ENCODE measurements at regions not wholly inside any gene's neighbourhood (a gene's known extent, or its start where the extent isn't known, plus 50 kb on each side); places are given as distances from the start of the nearest gene placed in this dataset.
"Not testable (repeated sequence)": the region's sequence is repeated elsewhere in the genome, so short reads cannot be mapped to it uniquely, and the experiment has no call there.

- TF ChIP-seq CTCF (IDR thresholded peaks at IDR 0.05) = no peak
- no peaks in the 10 kb centered on the region for H3K4me1 Mint-ChIP-seq
- H3K36me3 Mint-ChIP-seq (ENCODE audit: low read depth) = no peaks in the 10 kb centered on the region
- no peak overlapping the region for H3K4me3 Mint-ChIP-seq
- H3K27ac Mint-ChIP-seq = no peak overlapping the region
- no peaks in the 10 kb centered on the region for H3K27me3 Mint-ChIP-seq (ENCODE audit: low read depth, poor library complexity)
- DNase-seq = no peak
- H3K9me3 Mint-ChIP-seq = no peaks in the 10 kb centered on the region
Measured at GRCh38 chr4:82248903-82249632, 124.7 kb downstream of the HNRNPD start.

DNA sequence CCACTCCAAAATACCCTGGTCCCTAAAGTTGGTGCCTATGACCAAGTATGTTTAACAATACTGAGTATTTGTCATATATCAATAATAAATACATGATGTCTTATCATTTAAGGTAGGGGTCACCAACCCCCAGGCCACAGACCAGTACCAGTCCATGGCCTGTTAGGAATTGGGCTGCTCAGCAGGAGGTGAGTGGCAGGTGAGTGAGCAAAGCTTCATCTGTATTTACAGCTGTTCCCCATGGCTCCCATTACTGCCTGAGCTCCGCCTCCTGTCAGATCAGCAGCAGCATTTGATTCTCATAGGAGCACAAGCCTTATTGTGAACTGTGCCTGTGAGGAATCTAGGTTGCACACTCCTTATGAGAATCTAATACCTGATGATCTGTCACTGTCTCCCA lies 126.2 kb downstream of the HNRNPD start:
- Mint-ChIP-seq H3K4me3 (no peak overlapping the region), H3K9me3 (no peaks in the 10 kb centered on the region), H3K4me1 (no peaks in the 10 kb centered on the region), H3K27ac (no peak overlapping the region), H3K27me3 (ENCODE audit: low read depth, poor library complexity) (no peaks in the 10 kb centered on the region), H3K36me3 (ENCODE audit: low read depth) (no peaks in the 10 kb centered on the region)
- TF ChIP-seq CTCF (IDR thresholded peaks at IDR 0.05) = no peak
- no peak for DNase-seq

GRCh38 chr4:82247171-82247570 lies 126.6 kb downstream of the HNRNPD start:
- no peak for TF ChIP-seq CTCF (IDR thresholded peaks at IDR 0.05)
- no peak for DNase-seq
- Mint-ChIP-seq H3K4me1 (no peaks in the 10 kb centered on the region), H3K36me3 (ENCODE audit: low read depth) (no peaks in the 10 kb centered on the region), H3K4me3 (no peak overlapping the region), H3K9me3 (no peaks in the 10 kb centered on the region), H3K27me3 (ENCODE audit: low read depth, poor library complexity) (no peaks in the 10 kb centered on the region), H3K27ac (no peak overlapping the region)

GRCh38 chr4:82241534-82241933 lies 132.3 kb downstream of the HNRNPD start:
- no peaks in the 10 kb centered on the region for H3K4me1 Mint-ChIP-seq
- H3K4me3 Mint-ChIP-seq = no peak overlapping the region
- H3K9me3 Mint-ChIP-seq = no peaks in the 10 kb centered on the region
- no peak overlapping the region for H3K27ac Mint-ChIP-seq
- DNase-seq = no peak
- no peaks in the 10 kb centered on the region for H3K36me3 Mint-ChIP-seq (ENCODE audit: low read depth)
- no peaks in the 10 kb centered on the region for H3K27me3 Mint-ChIP-seq (ENCODE audit: low read depth, poor library complexity)
- no peak for TF ChIP-seq CTCF (IDR thresholded peaks at IDR 0.05)

DNA sequence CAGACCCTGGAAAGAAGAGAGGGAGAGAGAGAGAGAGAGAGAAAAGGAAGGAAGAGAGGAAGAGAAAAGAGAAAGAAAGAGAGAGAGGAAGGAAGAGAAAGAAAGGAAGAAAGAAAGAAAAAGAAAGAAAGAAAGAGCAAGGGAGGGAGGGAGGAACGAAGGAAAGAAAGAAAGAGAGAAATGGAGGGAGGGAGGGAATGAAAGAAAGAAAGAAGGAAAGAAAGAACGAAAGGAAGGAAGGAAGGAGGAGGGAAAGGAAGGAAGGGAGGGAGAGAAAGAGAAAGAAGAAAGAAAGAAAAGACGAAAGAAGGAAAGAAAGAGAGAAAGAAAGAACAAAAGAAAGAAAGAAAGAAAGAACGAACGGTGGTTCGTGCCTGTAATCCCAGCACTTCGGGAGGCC lies 133.4 kb downstream of the HNRNPD start:
- Mint-ChIP-seq H3K27ac (no peak overlapping the region), H3K4me1 (no peaks in the 10 kb centered on the region), H3K27me3 (ENCODE audit: low read depth, poor library complexity) (no peaks in the 10 kb centered on the region), H3K36me3 (ENCODE audit: low read depth) (no peaks in the 10 kb centered on the region), H3K4me3 (no peak overlapping the region), H3K9me3 (no peaks in the 10 kb centered on the region)
- DNase-seq = no peak
- TF ChIP-seq CTCF (IDR thresholded peaks at IDR 0.05) = no peak

- H3K4me3 Mint-ChIP-seq; DNase-seq; H3K36me3 Mint-ChIP-seq (ENCODE audit: low read depth); H3K27me3 Mint-ChIP-seq (ENCODE audit: low read depth, poor library complexity); H3K9me3 Mint-ChIP-seq; H3K27ac Mint-ChIP-seq; H3K4me1 Mint-ChIP-seq: not testable (repeated sequence)
Measured at GRCh38 chr4:82237142-82237541, 136.6 kb downstream of the HNRNPD start.

Data from nephron progenitor cell (in vitro differentiated cells).